HEK293 (cell line): ENCODE measurements at regions not wholly inside any gene's neighbourhood (a gene's known extent, or its start where the extent isn't known, plus 50 kb on each side); places are given as distances from the start of the nearest gene placed in this dataset.

ENCODE experiments used
- KLF9 ChIP-seq: fragments of 450-650 bp; formaldehyde crosslinking; IDR thresholded peaks from 2 replicates; pipeline ENCODE4 v1.5.1; 2016; ENCODE audit warnings: missing biosample characterization, missing genetic modification characterization, low read depth
- PRDM10 ChIP-seq: fragments of 450-650 bp; formaldehyde crosslinking; IDR thresholded peaks from 2 replicates; pipeline ENCODE4 v1.5.1; 2016; ENCODE audit warnings: missing biosample characterization, missing genetic modification characterization
- ZBTB7A ChIP-seq: fragments of 450-650 bp; formaldehyde crosslinking; IDR thresholded peaks from 2 replicates; pipeline ENCODE4 v1.5.1; 2016; ENCODE audit warnings: low read depth, missing biosample characterization, missing genetic modification characterization
- ZEB2 ChIP-seq: fragments of 450-650 bp; formaldehyde crosslinking; IDR thresholded peaks from 2 replicates; pipeline ENCODE4 v1.5.1; 2016; ENCODE audit warnings: missing biosample characterization, missing genetic modification characterization
- ZNF138 ChIP-seq: fragments of 450-650 bp; formaldehyde crosslinking; IDR thresholded peaks from 2 replicates; pipeline ENCODE4 v1.5.1; 2016; ENCODE audit warnings: missing biosample characterization, missing genetic modification characterization, borderline replicate concordance
- ZNF175 ChIP-seq: fragments of 450-650 bp; formaldehyde crosslinking; IDR thresholded peaks from 2 replicates; pipeline ENCODE4 v1.5.1; 2016; ENCODE audit warnings: missing biosample characterization, missing genetic modification characterization
- ZNF221 ChIP-seq: fragments of 450-650 bp; formaldehyde crosslinking; IDR thresholded peaks from 2 replicates; pipeline ENCODE4 v1.5.1; 2017; ENCODE audit warnings: missing biosample characterization, missing genetic modification characterization, borderline replicate concordance

- no peak for TF ChIP-seq KLF9 (tag by site-specific recombination)
- no peak for TF ChIP-seq ZNF175 (tag by site-specific recombination)
- no peak for TF ChIP-seq ZBTB7A (tag by site-specific recombination)
- no peak for TF ChIP-seq PRDM10
- no peak for TF ChIP-seq ZEB2 (tag by site-specific recombination)
- no peak for TF ChIP-seq ZNF138 (tag by site-specific recombination)
- no peak for TF ChIP-seq ZNF221
Measured at GRCh38 chr15:62465173-62465572, 300.1 kb upstream of the C2CD4B start.
